NB4 (cell line): ENCODE measurements at regions not wholly inside any gene's neighbourhood (a gene's known extent, or its start where the extent isn't known, plus 50 kb on each side); places are given as distances from the start of the nearest gene placed in this dataset.

Experiments used
- CTCF ChIP-seq: IDR thresholded peaks from one replicate; pipeline ENCODE4 v1.5.1; 2012; ENCODE audit warnings: low read depth, low read length
- MAX ChIP-seq: IDR thresholded peaks from 2 replicates; pipeline ENCODE4 v1.6.1; 2011; ENCODE audit warnings: low read depth, low read length
- MYC ChIP-seq: IDR thresholded peaks from 2 replicates; pipeline ENCODE4 v1.6.1; 2011; ENCODE audit warnings: low read depth, low read length
- POLR2A ChIP-seq: IDR thresholded peaks from 2 replicates; pipeline ENCODE4 v1.6.1; 2011; ENCODE audit warnings: mild to moderate bottlenecking; ENCODE audit not compliant: insufficient read length; ENCODE audit errors: extremely low read depth

GRCh38 chr12:110972866-110973265 lies 52.5 kb upstream of the MYL2 start:
- TF ChIP-seq CTCF (no peak), POLR2A (no peak), MAX (no peak), MYC (no peak)
